ENCODE measurements at regions not wholly inside any gene's neighbourhood (a gene's known extent, or its start where the extent isn't known, plus 50 kb on each side); places are given as distances from the start of the nearest gene placed in this dataset.

- TF ChIP-seq CTCF (conservative IDR thresholded peaks at IDR 0.05): no peak
- no peak for TF ChIP-seq ZFX (IDR thresholded peaks at IDR 0.05)
- H3K27ac ChIP-seq: no peak overlapping the region
These were observed 282.3 kb downstream of the XXYLT1 start for GRCh38 chr3:194988495-194989165.

- TF ChIP-seq CTCF (conservative IDR thresholded peaks at IDR 0.05): no peak
- no peak for TF ChIP-seq ZFX (IDR thresholded peaks at IDR 0.05)
- H3K27ac ChIP-seq: no peak overlapping the region
These were observed 281.7 kb downstream of the XXYLT1 start for GRCh38 chr3:194989241-194989640.

- H3K27ac ChIP-seq: no peak overlapping the region
- TF ChIP-seq CTCF (conservative IDR thresholded peaks at IDR 0.05) (no peak), ZFX (IDR thresholded peaks at IDR 0.05) (no peak)
These were observed 280.3 kb downstream of the XXYLT1 start for GRCh38 chr3:194990454-194991337.

GRCh38 chr3:194991338-194991654, 279.7 kb downstream of the XXYLT1 start:
- TF ChIP-seq ZFX (IDR thresholded peaks at IDR 0.05) (no peak), CTCF (conservative IDR thresholded peaks at IDR 0.05) (no peak)
- H3K27ac ChIP-seq: no peak overlapping the region

DNA sequence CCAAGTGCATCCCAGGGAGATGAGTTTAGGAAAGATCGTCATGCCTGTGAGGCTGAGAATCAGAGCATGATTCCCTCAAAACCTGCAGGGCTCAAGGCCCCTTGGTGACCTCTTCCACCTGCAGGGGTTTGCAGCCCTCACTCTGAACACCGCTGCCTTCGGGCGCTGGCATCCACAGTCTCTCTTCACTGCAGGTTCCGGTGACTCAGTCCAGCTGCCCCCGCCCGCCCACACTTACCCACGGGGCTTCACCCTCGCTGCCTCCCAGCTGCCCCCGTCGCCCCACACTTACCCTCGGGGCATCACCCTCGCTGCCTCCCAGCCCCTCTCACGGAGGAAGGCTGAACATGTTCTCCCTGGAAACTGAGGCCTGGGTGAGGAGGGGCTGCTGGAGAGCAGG, 277.1 kb downstream of the XXYLT1 start:
- no peak overlapping the region for H3K27ac ChIP-seq
- TF ChIP-seq CTCF (conservative IDR thresholded peaks at IDR 0.05) (no peak), ZFX (IDR thresholded peaks at IDR 0.05) (no peak)

DNA sequence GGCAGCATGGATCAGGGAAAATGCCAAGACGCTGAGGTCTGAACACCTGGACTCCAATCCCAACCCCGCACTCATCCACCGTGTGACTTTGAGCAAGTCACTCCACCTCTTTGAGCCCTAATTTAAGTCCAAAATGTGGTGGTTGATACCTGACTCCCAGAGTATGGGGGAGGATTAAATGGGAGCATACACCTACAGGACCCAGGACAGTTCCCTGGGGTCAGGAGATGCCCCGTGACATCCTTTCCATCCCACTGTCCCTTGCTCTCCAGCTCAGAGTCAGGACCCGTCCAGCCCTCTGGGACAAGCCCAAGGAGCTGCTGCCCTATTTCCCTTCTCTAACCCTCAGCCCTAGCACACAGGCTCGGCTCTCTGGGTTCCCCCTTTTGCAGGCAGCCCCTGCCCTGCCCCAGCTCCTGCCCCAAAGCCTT, 276.4 kb downstream of the XXYLT1 start:
- TF ChIP-seq CTCF (conservative IDR thresholded peaks at IDR 0.05) (no peak), ZFX (IDR thresholded peaks at IDR 0.05) (no peak)

GRCh38 chr3:194995334-194995733, 275.6 kb downstream of the XXYLT1 start:
- no peak for TF ChIP-seq CTCF (conservative IDR thresholded peaks at IDR 0.05)
- no peak for TF ChIP-seq ZFX (IDR thresholded peaks at IDR 0.05)
- no peak overlapping the region for H3K27ac ChIP-seq

More for the DNA sequence above, 276.4 kb downstream of the XXYLT1 start:
- no peak overlapping the region for H3K27ac ChIP-seq

Data from C4-2B (cell line).